ENCODE measurements at regions not wholly inside any gene's neighbourhood (a gene's known extent, or its start where the extent isn't known, plus 50 kb on each side); places are given as distances from the start of the nearest gene placed in this dataset.

DNA sequence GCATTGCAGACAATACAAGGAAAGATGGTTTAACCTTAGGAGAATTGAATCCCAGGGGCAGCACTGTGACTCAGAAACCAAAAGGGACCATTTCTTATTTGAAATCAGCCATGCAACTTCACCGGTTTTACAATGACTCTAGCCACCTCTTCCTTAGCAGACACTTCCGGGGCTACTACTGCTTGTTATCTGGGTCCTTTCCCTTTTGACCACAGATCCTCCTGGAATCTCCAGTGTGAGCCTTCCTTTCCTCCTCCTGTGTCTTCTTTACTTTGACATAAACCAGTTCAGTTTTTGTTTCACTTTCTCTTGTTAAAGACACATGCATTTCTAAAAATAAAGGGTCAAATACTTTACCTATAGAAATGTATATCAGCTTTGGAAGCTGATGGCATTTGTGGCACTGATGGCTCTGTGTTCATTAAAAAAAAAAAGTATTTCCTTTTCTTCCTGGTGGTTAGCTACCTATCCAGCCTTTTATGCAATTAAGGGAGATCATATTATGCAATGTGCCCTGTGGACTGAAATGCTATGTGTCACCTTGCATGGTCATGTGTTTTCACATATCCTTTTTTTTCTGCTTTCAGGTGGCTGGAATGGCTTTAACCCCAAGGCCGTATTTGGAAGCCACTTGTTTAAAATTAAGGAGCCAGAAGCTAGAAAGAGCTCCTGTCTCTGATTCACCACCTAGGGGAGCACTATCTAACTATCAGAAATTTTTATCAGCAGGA, 296.2 kb downstream of the CHL1 start:
- ChIA-PET CTCF (no interaction called here), POLR2A (no interaction called here)
- no peak for ATAC-seq
- H3K27me3 Mint-ChIP-seq (ENCODE audit: low read depth), result no peaks in the 10 kb centered on the region; the same call in none of the 2 replicates
- TF ChIP-seq, protein P1, sequence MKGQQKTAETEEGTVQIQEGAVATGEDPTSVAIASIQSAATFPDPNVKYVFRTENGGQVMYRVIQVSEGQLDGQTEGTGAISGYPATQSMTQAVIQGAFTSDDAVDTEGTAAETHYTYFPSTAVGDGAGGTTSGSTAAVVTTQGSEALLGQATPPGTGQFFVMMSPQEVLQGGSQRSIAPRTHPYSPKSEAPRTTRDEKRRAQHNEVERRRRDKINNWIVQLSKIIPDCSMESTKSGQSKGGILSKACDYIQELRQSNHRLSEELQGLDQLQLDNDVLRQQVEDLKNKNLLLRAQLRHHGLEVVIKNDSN (CRISPR knock-in tag; IDR thresholded peaks at IDR 0.05), result no peak
- TF ChIP-seq CREB1 (CRISPR knock-in tag; IDR thresholded peaks at IDR 0.05) (no peak), JUN (CRISPR knock-in tag; IDR thresholded peaks at IDR 0.05) (no peak), IRF2 (CRISPR knock-in tag; IDR thresholded peaks at IDR 0.05; ENCODE audit: borderline replicate concordance, low read depth) (no peak), SMAD3 (CRISPR knock-in tag; IDR thresholded peaks at IDR 0.05; ENCODE audit: borderline replicate concordance) (no peak), ESRRA (CRISPR knock-in tag; IDR thresholded peaks at IDR 0.05; ENCODE audit: borderline replicate concordance) (no peak), ZBTB21 (CRISPR knock-in tag; IDR thresholded peaks at IDR 0.05; ENCODE audit: borderline replicate concordance) (no peak), NFATC4 (CRISPR knock-in tag; IDR thresholded peaks at IDR 0.05) (no peak), ATF1 (CRISPR knock-in tag; IDR thresholded peaks at IDR 0.05) (no peak), EMX1 (CRISPR knock-in tag; IDR thresholded peaks at IDR 0.05) (no peak), HMGA2 (CRISPR knock-in tag; IDR thresholded peaks at IDR 0.05) (no peak), ZNF121 (CRISPR knock-in tag; IDR thresholded peaks at IDR 0.05) (no peak), PRRX2 (CRISPR knock-in tag; IDR thresholded peaks at IDR 0.05) (no peak), NR2C2 (CRISPR knock-in tag; IDR thresholded peaks at IDR 0.05) (no peak)
- TF ChIP-seq, protein P2, sequence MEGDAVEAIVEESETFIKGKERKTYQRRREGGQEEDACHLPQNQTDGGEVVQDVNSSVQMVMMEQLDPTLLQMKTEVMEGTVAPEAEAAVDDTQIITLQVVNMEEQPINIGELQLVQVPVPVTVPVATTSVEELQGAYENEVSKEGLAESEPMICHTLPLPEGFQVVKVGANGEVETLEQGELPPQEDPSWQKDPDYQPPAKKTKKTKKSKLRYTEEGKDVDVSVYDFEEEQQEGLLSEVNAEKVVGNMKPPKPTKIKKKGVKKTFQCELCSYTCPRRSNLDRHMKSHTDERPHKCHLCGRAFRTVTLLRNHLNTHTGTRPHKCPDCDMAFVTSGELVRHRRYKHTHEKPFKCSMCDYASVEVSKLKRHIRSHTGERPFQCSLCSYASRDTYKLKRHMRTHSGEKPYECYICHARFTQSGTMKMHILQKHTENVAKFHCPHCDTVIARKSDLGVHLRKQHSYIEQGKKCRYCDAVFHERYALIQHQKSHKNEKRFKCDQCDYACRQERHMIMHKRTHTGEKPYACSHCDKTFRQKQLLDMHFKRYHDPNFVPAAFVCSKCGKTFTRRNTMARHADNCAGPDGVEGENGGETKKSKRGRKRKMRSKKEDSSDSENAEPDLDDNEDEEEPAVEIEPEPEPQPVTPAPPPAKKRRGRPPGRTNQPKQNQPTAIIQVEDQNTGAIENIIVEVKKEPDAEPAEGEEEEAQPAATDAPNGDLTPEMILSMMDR (IDR thresholded peaks at IDR 0.05), result no peak
- TF ChIP-seq, protein P3, sequence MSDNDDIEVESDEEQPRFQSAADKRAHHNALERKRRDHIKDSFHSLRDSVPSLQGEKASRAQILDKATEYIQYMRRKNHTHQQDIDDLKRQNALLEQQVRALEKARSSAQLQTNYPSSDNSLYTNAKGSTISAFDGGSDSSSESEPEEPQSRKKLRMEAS (CRISPR knock-in tag; IDR thresholded peaks at IDR 0.05), result no peak
- TF ChIP-seq, protein P4, sequence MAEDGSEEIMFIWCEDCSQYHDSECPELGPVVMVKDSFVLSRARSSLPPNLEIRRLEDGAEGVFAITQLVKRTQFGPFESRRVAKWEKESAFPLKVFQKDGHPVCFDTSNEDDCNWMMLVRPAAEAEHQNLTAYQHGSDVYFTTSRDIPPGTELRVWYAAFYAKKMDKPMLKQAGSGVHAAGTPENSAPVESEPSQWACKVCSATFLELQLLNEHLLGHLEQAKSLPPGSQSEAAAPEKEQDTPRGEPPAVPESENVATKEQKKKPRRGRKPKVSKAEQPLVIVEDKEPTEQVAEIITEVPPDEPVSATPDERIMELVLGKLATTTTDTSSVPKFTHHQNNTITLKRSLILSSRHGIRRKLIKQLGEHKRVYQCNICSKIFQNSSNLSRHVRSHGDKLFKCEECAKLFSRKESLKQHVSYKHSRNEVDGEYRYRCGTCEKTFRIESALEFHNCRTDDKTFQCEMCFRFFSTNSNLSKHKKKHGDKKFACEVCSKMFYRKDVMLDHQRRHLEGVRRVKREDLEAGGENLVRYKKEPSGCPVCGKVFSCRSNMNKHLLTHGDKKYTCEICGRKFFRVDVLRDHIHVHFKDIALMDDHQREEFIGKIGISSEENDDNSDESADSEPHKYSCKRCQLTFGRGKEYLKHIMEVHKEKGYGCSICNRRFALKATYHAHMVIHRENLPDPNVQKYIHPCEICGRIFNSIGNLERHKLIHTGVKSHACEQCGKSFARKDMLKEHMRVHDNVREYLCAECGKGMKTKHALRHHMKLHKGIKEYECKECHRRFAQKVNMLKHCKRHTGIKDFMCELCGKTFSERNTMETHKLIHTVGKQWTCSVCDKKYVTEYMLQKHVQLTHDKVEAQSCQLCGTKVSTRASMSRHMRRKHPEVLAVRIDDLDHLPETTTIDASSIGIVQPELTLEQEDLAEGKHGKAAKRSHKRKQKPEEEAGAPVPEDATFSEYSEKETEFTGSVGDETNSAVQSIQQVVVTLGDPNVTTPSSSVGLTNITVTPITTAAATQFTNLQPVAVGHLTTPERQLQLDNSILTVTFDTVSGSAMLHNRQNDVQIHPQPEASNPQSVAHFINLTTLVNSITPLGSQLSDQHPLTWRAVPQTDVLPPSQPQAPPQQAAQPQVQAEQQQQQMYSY (CRISPR knock-in tag; IDR thresholded peaks at IDR 0.05), result no peak
- TF ChIP-seq, protein P5, sequence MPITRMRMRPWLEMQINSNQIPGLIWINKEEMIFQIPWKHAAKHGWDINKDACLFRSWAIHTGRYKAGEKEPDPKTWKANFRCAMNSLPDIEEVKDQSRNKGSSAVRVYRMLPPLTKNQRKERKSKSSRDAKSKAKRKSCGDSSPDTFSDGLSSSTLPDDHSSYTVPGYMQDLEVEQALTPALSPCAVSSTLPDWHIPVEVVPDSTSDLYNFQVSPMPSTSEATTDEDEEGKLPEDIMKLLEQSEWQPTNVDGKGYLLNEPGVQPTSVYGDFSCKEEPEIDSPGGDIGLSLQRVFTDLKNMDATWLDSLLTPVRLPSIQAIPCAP (CRISPR knock-in tag; IDR thresholded peaks at IDR 0.05), result no peak
- TF ChIP-seq, protein P6, sequence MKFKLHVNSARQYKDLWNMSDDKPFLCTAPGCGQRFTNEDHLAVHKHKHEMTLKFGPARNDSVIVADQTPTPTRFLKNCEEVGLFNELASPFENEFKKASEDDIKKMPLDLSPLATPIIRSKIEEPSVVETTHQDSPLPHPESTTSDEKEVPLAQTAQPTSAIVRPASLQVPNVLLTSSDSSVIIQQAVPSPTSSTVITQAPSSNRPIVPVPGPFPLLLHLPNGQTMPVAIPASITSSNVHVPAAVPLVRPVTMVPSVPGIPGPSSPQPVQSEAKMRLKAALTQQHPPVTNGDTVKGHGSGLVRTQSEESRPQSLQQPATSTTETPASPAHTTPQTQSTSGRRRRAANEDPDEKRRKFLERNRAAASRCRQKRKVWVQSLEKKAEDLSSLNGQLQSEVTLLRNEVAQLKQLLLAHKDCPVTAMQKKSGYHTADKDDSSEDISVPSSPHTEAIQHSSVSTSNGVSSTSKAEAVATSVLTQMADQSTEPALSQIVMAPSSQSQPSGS (CRISPR knock-in tag; IDR thresholded peaks at IDR 0.05; ENCODE audit: borderline replicate concordance, low read depth), result no peak
- no peak overlapping the region for H3K27ac Mint-ChIP-seq
- peaks cover 65% of the 10 kb centered on the region for H3K36me3 Mint-ChIP-seq
- H3K4me1 Mint-ChIP-seq, result no peaks in the 10 kb centered on the region
- peaks cover 81% of the 10 kb centered on the region for H3K9me3 Mint-ChIP-seq
- DNase-seq (ENCODE audit: low spot score), result no peak
- no peak overlapping the region for H3K4me3 Mint-ChIP-seq

All from WTC11 (cell line).